GM23338 (cell line): ENCODE measurements at regions not wholly inside any gene's neighbourhood (a gene's known extent, or its start where the extent isn't known, plus 50 kb on each side); places are given as distances from the start of the nearest gene placed in this dataset.
A peak's percentile ranks its signal among the peaks of the same experiment; 100 is the strongest.

Experiments used
- ATAC-seq: fragments of 200-7000 bp; cut with Tn5 transposase; 3 replicates; pipeline ENCODE4 v1.9.1; 2020
- DNase-seq: peaks from one replicate; pipeline ENCODE4 v3.0.0-alpha.2; 2015; ENCODE audit warnings: low spot score
- H2AFZ ChIP-seq: fragments of 200-600 bp; sonication (generic); 2 replicates; pipeline ENCODE4 v1.8.0; 2016; ENCODE audit warnings: antibody characterized with exemption, mild to moderate bottlenecking, moderate library complexity
- H3F3A ChIP-seq: fragments of 200-600 bp; sonication (generic); replicated peaks from 2 replicates; pipeline ENCODE4 v1.8.0; 2017; ENCODE audit warnings: antibody characterized with exemption, mixed run types, low read depth
- H3K27ac ChIP-seq: fragments of 200-600 bp; sonication (generic); 2 replicates; pipeline ENCODE4 v1.6.1; 2016; ENCODE audit warnings: low read depth
- H3K27me3 ChIP-seq: fragments of 200-600 bp; sonication (generic); 2 replicates; pipeline ENCODE4 v1.8.0; 2016; ENCODE audit warnings: mild to moderate bottlenecking, mixed run types, moderate library complexity; ENCODE audit not compliant: insufficient read depth
- H3K36me3 ChIP-seq: fragments of 200-600 bp; sonication (generic); 2 replicates; pipeline ENCODE4 v1.8.0; 2016; ENCODE audit warnings: mild to moderate bottlenecking; ENCODE audit not compliant: insufficient read depth
- H3K4me1 ChIP-seq: fragments of 200-600 bp; sonication (generic); 2 replicates; pipeline ENCODE4 v1.8.0; 2016; ENCODE audit warnings: mild to moderate bottlenecking, moderate library complexity; ENCODE audit not compliant: insufficient read depth
- H3K4me2 ChIP-seq: fragments of 200-600 bp; sonication (generic); 2 replicates; pipeline ENCODE4 v1.7.1; 2017; ENCODE audit warnings: mixed run types
- H3K4me3 ChIP-seq: fragments of 200-600 bp; sonication (generic); 2 replicates; pipeline ENCODE4 v1.6.1; 2016; ENCODE audit warnings: mixed run types
- H3K79me2 ChIP-seq: fragments of 200-600 bp; sonication (generic); replicated peaks from 2 replicates; pipeline ENCODE4 v1.8.0; 2017; ENCODE audit warnings: mild to moderate bottlenecking; ENCODE audit not compliant: insufficient read depth
- H3K9me2 ChIP-seq: fragments of 200-600 bp; sonication (generic); 2 replicates; pipeline ENCODE4 v1.8.0; 2017; ENCODE audit not compliant: insufficient read depth
- H4K20me1 ChIP-seq: fragments of 200-600 bp; sonication (generic); replicated peaks from 2 replicates; pipeline ENCODE4 v1.8.0; 2017; ENCODE audit warnings: mild to moderate bottlenecking; ENCODE audit not compliant: insufficient read depth
- H3K27ac Mint-ChIP-seq: 2 replicates; pipeline ENCODE4 v1.8.0; 2020; ENCODE audit warnings: inconsistent platforms, mild to moderate bottlenecking, moderate library complexity, mixed read lengths
- H3K27me3 Mint-ChIP-seq: 3 replicates; pipeline ENCODE4 v1.8.0; 2022; ENCODE audit warnings: low read depth, mild to moderate bottlenecking, moderate library complexity, mixed read lengths, inconsistent platforms; ENCODE audit not compliant: insufficient read depth, poor library complexity
- H3K36me3 Mint-ChIP-seq: 3 replicates; pipeline ENCODE4 v1.8.0; 2021; ENCODE audit warnings: low read depth, mild to moderate bottlenecking, inconsistent platforms, moderate library complexity, mixed read lengths
- H3K4me1 Mint-ChIP-seq: 3 replicates; pipeline ENCODE4 v1.8.0; 2020; ENCODE audit warnings: mild to moderate bottlenecking, inconsistent platforms, mixed read lengths
- H3K4me3 Mint-ChIP-seq: 3 replicates; pipeline ENCODE4 v1.8.0; 2021; ENCODE audit warnings: moderate library complexity, mild to moderate bottlenecking, inconsistent platforms, mixed read lengths
- H3K9me3 Mint-ChIP-seq: 3 replicates; pipeline ENCODE4 v1.8.0; 2020; ENCODE audit warnings: moderate library complexity, mild to moderate bottlenecking, inconsistent platforms, mixed read lengths
- CREB1 ChIP-seq: fragments of 250-450 bp; sonication (Bioruptor Pico); IDR thresholded peaks from 2 replicates; pipeline ENCODE4 v1.5.0; 2020; ENCODE audit warnings: low read depth, mild to moderate bottlenecking, moderate library complexity
- CTCF ChIP-seq, 2 experiments: fragments of 200-600 bp in 1 of 2; sonication (generic) in 1 of 2; conservative IDR thresholded peaks; 2 replicates each; pipeline versions ENCODE4 v1.5.1 to v1.6.1; 2016 to 2017; ENCODE audit warnings: antibody characterized with exemption in 2 of 2, low read depth in 2 of 2, mild to moderate bottlenecking in 2 of 2, moderate library complexity in 1 of 2
- ETS1 ChIP-seq: IDR thresholded peaks from 2 replicates; pipeline ENCODE4 v1.6.1; 2016; ENCODE audit warnings: antibody characterized with exemption
- EZH2phosphoT487 ChIP-seq: fragments of 200-600 bp; sonication (generic); IDR thresholded peaks from one replicate; pipeline ENCODE4 v1.8.1; 2018; ENCODE audit warnings: antibody characterized with exemption; ENCODE audit not compliant: unreplicated experiment
- NANOG ChIP-seq: IDR thresholded peaks from 2 replicates; pipeline ENCODE4 v1.6.1; 2016; ENCODE audit warnings: antibody characterized with exemption, borderline replicate concordance
- POLR2AphosphoS5 ChIP-seq: IDR thresholded peaks from 2 replicates; pipeline ENCODE4 v1.6.1; 2016; ENCODE audit warnings: antibody characterized with exemption, low read depth
- REST ChIP-seq: IDR thresholded peaks from one replicate; pipeline ENCODE4 v1.6.1; 2018; ENCODE audit warnings: antibody characterized with exemption; ENCODE audit not compliant: unreplicated experiment
- STAT1 ChIP-seq: IDR thresholded peaks from one replicate; pipeline ENCODE4 v1.6.1; 2016; ENCODE audit warnings: antibody characterized with exemption; ENCODE audit not compliant: unreplicated experiment
- ZNF114 ChIP-seq: fragments of 250-450 bp; sonication (Bioruptor Pico); IDR thresholded peaks from 2 replicates; pipeline ENCODE4 v1.5.0; 2020; ENCODE audit warnings: mild to moderate bottlenecking, moderate library complexity
- ZNF331 ChIP-seq: fragments of 250-450 bp; sonication (Bioruptor Pico); IDR thresholded peaks from 2 replicates; pipeline ENCODE4 v1.5.0; 2020; ENCODE audit warnings: low read depth, mild to moderate bottlenecking, moderate library complexity

GRCh38 chr9:29865764-29866313 lies 2292.6 kb upstream of the C9orf72 start (continued):
- TF ChIP-seq CTCF (conservative IDR thresholded peaks at IDR 0.05; ENCODE audit: low read depth in 2 of 2) (no peak), ETS1 (no peak)

GRCh38 chr9:29866556-29866955 lies 2293.3 kb upstream of the C9orf72 start:
- Histone ChIP-seq H3K27ac (no peak overlapping the region), H2AFZ (peak overlapping the region; percentile 49), H3K36me3 (no peaks in the 10 kb centered on the region), H3K9me2 (no peaks in the 10 kb centered on the region), H3F3A (no peaks in the 10 kb centered on the region), H3K4me2 (no peak overlapping the region), H4K20me1 (no peaks in the 10 kb centered on the region), H3K79me2 (no peaks in the 10 kb centered on the region), H3K4me3 (no peak overlapping the region), H3K27me3 (no peaks in the 10 kb centered on the region), H3K4me1 (no peaks in the 10 kb centered on the region)
- TF ChIP-seq EZH2phosphoT487 = no peak
- no peak for TF ChIP-seq ETS1
- TF ChIP-seq REST = no peak
- no peak for TF ChIP-seq ZNF114
- no peak for TF ChIP-seq POLR2AphosphoS5
- no peak for TF ChIP-seq STAT1
- no peak for TF ChIP-seq CTCF (conservative IDR thresholded peaks at IDR 0.05; ENCODE audit: low read depth in 2 of 2)
- TF ChIP-seq ZNF331 (CRISPR knock-in tag) = no peak
- no peak for TF ChIP-seq NANOG
- TF ChIP-seq CREB1 (CRISPR knock-in tag) = no peak
- DNase-seq (no peak), ATAC-seq (no peak)
- Mint-ChIP-seq H3K9me3 (peaks cover 7% of the 10 kb centered on the region; the same call in 1 of the 3 replicates), H3K4me3 (no peak overlapping the region), H3K4me1 (no peaks in the 10 kb centered on the region), H3K27ac (no peak overlapping the region), H3K36me3 (no peaks in the 10 kb centered on the region; the same call in 2 of the 3 replicates), H3K27me3 (no peaks in the 10 kb centered on the region)
